HFF-Myc (cell line): ENCODE measurements at regions not wholly inside any gene's neighbourhood (a gene's known extent, or its start where the extent isn't known, plus 50 kb on each side); places are given as distances from the start of the nearest gene placed in this dataset.

Experiments
- DNase-seq: peaks from one replicate; pipeline ENCODE4 v3.0.0-alpha.2; 2011; ENCODE audit warnings: low read depth; ENCODE audit errors: extremely low read depth
- H3K4me3 ChIP-seq: replicated peaks from 2 replicates; pipeline ENCODE4 v1.5.1; 2011; ENCODE audit warnings: low read depth, mild to moderate bottlenecking, control low read depth, low read length
- TF ChIP-seq, protein P1 (sequence below): IDR thresholded peaks from 2 replicates; pipeline ENCODE4 v1.5.1; 2012; ENCODE audit warnings: mild to moderate bottlenecking, low read depth, low read length, control low read depth; ENCODE audit errors: missing control alignments

DNA sequence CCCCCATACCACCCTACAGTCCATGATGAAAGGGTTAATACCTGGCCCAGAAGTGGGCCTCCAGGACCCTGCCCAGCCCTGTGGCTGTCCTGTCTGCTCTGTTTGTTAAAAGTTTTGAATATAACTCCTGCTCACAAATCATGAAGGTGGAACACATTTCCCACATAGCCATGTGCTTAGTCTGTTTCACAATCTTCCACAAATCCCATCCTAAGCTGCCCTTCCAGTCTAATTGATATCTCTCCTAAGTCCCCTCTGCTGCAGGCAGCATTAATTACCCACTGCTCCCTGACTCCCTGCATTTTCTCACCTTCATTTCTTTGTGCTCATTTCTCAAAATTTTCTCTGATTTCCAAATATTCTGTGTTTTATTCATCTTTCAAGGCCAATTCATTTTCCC is 142.6 kb downstream of the AASDH start:
- no peak for DNase-seq
- TF ChIP-seq, protein P1, sequence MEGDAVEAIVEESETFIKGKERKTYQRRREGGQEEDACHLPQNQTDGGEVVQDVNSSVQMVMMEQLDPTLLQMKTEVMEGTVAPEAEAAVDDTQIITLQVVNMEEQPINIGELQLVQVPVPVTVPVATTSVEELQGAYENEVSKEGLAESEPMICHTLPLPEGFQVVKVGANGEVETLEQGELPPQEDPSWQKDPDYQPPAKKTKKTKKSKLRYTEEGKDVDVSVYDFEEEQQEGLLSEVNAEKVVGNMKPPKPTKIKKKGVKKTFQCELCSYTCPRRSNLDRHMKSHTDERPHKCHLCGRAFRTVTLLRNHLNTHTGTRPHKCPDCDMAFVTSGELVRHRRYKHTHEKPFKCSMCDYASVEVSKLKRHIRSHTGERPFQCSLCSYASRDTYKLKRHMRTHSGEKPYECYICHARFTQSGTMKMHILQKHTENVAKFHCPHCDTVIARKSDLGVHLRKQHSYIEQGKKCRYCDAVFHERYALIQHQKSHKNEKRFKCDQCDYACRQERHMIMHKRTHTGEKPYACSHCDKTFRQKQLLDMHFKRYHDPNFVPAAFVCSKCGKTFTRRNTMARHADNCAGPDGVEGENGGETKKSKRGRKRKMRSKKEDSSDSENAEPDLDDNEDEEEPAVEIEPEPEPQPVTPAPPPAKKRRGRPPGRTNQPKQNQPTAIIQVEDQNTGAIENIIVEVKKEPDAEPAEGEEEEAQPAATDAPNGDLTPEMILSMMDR: no peak
- H3K4me3 ChIP-seq: no peak overlapping the region

DNA sequence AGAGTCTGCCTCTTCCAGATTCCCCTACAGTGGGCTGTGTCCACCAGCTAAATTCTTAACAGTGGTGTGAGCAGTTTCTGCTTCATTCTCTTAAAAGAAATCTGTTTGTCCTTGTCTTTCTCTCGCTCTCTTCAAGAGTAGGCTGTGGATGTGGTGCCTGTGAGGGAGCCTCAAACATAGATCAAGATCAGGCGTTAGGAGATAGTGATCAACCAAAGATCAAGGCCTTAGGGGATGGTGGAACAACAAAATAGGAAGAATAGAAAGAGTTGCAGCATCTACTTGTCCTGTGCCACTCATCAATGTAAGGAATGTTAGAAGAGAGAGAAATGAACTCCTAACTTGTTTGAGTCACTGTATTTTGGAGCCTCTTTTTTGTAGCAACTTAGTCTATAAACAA is 144.2 kb downstream of the AASDH start:
- no peak for DNase-seq
- TF ChIP-seq, protein P1: no peak
- H3K4me3 ChIP-seq: no peak overlapping the region

DNA sequence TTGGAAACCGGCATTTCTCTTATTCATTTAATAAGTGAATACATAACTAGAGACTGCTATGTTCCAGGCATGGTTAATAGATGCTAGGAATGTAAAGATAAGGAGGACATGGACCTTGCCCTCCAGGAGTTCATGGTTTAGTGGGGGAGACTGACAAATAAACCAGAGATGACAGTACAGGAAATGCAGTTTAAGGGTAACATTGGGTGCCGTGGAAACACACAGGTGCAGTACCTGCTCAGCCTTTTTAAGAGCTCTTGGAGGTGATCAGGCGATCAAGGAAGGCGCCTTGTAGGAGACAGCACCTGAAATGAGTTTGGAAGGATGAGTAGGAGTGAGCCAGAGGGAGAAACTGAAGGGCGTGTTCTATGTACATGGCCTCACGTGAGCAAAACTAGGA is 145.8 kb downstream of the AASDH start:
- no peak overlapping the region for H3K4me3 ChIP-seq
- DNase-seq: no peak
- TF ChIP-seq, protein P1: no peak

DNA sequence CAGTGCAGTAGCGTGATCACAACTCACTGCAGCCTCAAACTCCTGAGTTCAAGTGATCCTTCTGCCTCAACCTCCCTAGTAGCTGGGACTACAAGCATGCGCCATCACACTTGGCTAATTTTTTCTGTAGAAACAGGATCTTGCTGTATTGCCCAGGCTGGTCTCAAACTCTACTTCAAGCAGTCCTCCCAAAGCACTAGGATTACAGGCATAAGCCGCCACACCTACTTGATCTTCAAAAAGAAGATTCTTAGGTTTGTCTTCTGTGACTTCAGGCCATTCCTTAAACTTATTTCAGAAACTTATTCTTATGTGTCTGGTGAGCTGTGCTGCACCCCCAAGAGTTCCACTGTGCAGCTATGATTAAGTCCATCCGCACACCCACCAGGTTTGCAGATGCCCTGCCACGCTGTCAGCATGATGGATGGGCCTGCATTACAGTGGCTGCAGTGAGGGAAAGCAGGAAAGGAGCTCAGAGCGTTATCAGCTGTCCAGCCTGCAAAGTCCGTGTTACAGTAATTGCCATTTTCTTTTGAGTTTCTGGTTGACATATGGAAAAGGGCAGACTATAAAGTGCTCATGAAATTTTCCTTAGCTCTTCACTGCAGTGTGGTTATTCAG is 146.6 kb downstream of the AASDH start:
- H3K4me3 ChIP-seq: no peak overlapping the region
- DNase-seq: no peak
- TF ChIP-seq, protein P1: no peak

DNA sequence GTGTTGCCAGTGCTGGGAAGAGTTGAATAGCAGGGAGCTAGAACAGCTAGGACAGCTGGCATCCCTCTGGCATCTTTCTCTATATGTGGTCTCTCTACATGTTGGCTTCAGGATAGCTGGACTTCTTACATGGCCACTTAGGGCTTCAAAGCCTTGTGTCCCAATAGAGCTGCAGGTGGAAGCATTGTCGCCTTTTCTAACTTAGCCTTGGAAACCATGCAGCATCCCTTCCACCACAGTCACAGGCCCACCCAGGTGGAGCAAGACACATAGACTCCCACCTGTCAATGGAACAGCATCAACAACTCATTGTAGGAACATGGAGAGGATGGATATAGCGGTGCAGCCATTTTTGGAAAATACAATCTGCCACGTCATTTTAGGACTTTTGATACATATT is 149.0 kb downstream of the AASDH start:
- H3K4me3 ChIP-seq: no peak overlapping the region
- DNase-seq: no peak
- TF ChIP-seq, protein P1: no peak

DNA sequence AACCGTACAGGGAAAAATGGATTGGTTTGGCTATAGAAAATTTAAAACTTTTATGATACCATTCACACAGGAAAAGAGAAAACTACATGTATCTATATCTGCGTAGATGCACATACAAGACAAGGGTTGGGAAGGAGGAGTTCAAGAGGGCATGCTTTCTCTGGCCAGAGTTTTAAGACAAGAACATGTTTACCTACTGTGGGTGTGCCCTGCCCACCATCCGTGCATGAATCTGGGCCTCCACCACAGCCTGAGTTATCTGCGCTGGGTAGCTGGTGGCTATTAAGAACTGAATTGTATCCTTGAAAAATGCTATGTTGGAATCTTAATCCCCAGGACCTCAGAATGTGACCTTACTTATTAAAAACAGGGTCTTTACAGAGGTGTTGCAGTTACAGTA is 151.6 kb downstream of the AASDH start:
- TF ChIP-seq, protein P1: no peak
- no peak for DNase-seq
- H3K4me3 ChIP-seq: no peak overlapping the region

DNA sequence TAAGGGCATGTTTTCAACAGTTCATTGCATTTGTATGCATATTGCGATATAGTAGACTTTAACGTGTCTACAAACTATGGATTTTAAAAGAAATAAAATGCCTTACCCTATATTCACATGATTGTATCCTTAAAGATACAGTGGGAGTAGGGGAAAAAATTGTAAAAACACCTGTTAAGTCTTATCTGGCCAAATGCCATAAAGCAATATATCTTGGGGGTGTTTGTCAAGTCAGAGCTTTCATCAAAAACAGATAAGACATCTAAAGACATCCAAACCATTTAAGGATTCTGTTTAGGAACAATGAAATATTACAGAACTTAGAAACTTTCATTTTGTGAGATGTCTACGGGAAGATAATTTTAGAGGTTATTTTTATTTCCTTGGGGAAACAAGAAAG is 152.3 kb downstream of the AASDH start:
- DNase-seq: no peak
- no peak overlapping the region for H3K4me3 ChIP-seq
- TF ChIP-seq, protein P1: no peak
